A673 (cell line): ENCODE measurements at regions not wholly inside any gene's neighbourhood (a gene's known extent, or its start where the extent isn't known, plus 50 kb on each side); places are given as distances from the start of the nearest gene placed in this dataset.

ENCODE experiments used
- CTCF ChIP-seq: fragments of 300-800, 200-600 bp; sonication (generic); conservative IDR thresholded peaks from 2 replicates; pipeline ENCODE4 v1.5.1; 2017; ENCODE audit warnings: low read depth, mild to moderate bottlenecking, antibody characterized with exemption, low read length, moderate library complexity, mixed read lengths
- EZH2 ChIP-seq: fragments of 200-600 bp; sonication (generic); IDR thresholded peaks from 2 replicates; pipeline ENCODE4 v1.6.1; 2017; ENCODE audit warnings: borderline replicate concordance, low read depth, mild to moderate bottlenecking, mixed read lengths, antibody characterized with exemption, low read length; ENCODE audit not compliant: poor library complexity, severe bottlenecking

- TF ChIP-seq EZH2 (no peak), CTCF (no peak)
These were observed 292.4 kb upstream of the FOXF1 start for GRCh38 chr16:86217891-86218270.
